ENCODE measurements at regions not wholly inside any gene's neighbourhood (a gene's known extent, or its start where the extent isn't known, plus 50 kb on each side); places are given as distances from the start of the nearest gene placed in this dataset.
"Not testable (repeated sequence)": the region's sequence is repeated elsewhere in the genome, so short reads cannot be mapped to it uniquely, and the experiment has no call there.

- not testable (repeated sequence) for TF ChIP-seq CTCF (conservative IDR thresholded peaks at IDR 0.05 in 1 of 2, IDR thresholded peaks at IDR 0.05 in 1 of 2; ENCODE audit: extremely low read depth in 1 of 2, insufficient read depth in 1 of 2, low read depth in 1 of 2, low read length in 2 of 2); EZH2 (IDR thresholded peaks at IDR 0.05; ENCODE audit: borderline replicate concordance, low read length)
Measured at GRCh38 chr21:9001890-9002663, 1519.3 kb upstream of the TPTE start.

Data from mammary epithelial cell (primary cell).